GM12865 (cell line): ENCODE measurements at regions not wholly inside any gene's neighbourhood (a gene's known extent, or its start where the extent isn't known, plus 50 kb on each side); places are given as distances from the start of the nearest gene placed in this dataset.

Experiments used
- DNase-seq: peaks from one replicate; pipeline ENCODE4 v3.0.0; 2010; ENCODE audit warnings: low read depth
- H3K4me3 ChIP-seq: 2 replicates; pipeline ENCODE4 v1.5.1; 2011; ENCODE audit warnings: mild to moderate bottlenecking, low read depth, low read length, control low read depth
- TF ChIP-seq, protein P1 (sequence below): IDR thresholded peaks from 2 replicates; pipeline ENCODE4 v1.5.1; 2011; ENCODE audit warnings: low read length, control low read depth, low read depth, inconsistent platforms; ENCODE audit not compliant: insufficient read depth; ENCODE audit errors: missing control alignments

DNA sequence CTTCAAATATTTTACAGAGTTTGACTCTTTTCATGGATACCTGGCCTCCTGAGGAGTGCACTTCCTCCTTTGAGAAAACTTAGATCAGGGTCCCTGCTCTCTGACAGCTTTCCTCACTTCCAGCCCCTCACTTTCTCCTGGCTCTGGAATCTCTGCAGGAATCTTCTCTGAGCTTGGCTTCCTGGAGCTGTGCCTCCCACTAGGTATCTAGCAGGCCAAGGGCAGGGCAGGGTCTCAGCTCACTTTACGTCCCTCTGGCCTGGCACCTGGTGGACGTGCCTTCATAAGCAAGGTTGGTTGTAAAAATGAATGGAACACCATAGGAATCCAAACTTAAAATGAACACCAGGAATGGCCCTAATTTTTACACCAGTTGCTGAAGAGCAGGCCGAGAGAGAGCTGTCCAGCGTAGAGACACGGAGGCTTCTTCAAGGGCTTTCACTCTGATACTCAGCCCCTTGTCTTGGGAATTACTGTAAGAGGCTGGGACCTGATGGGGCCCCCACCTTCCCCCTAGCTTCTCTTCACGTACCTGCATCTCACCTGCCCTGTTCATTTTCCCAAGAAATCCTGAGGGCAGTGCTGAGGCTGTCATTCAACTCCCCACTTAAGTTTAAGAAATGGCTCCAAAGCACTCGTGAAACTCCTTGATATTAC, 426.9 kb upstream of the ID2 start:
- DNase-seq = no peak
- TF ChIP-seq, protein P1, sequence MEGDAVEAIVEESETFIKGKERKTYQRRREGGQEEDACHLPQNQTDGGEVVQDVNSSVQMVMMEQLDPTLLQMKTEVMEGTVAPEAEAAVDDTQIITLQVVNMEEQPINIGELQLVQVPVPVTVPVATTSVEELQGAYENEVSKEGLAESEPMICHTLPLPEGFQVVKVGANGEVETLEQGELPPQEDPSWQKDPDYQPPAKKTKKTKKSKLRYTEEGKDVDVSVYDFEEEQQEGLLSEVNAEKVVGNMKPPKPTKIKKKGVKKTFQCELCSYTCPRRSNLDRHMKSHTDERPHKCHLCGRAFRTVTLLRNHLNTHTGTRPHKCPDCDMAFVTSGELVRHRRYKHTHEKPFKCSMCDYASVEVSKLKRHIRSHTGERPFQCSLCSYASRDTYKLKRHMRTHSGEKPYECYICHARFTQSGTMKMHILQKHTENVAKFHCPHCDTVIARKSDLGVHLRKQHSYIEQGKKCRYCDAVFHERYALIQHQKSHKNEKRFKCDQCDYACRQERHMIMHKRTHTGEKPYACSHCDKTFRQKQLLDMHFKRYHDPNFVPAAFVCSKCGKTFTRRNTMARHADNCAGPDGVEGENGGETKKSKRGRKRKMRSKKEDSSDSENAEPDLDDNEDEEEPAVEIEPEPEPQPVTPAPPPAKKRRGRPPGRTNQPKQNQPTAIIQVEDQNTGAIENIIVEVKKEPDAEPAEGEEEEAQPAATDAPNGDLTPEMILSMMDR = no peak
- H3K4me3 ChIP-seq = no peak overlapping the region

DNA sequence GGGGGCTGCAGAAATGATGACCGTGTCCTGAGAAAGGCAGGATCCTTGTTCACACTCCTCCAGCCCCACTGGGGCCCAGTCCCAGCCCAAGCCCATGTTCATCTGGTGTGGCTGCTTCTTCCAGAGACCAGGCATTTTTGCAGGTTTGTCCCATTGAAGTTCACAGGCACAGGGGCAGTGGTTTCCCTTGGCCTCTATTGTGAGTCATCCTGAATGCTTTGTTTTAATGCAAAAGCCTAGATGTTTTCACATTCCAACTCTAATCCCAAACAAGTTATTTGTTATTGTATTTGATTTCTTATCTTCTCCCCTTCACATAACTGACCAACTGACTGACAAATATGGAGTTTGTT, 426.4 kb upstream of the ID2 start:
- TF ChIP-seq, protein P1 = no peak
- DNase-seq = no peak
- H3K4me3 ChIP-seq = no peak overlapping the region

DNA sequence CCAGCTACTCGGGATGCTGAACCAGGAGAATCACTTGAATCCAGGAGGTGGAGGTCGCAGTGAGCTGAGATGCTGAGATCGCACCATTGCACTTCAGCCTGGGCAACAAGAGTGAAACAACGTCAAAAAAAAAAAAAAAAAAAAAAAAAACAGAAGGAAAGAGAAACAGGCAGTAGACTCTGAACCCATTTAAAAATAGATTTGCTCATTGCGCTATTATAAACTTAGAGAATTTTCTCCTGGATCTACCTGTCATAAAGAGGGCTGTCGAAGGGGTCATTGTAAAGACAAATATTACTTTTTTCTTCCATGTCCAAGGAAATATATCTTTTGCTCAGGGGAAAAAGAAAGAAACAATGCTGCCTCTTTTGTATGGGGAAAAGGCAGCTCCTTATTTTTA, 425.0 kb upstream of the ID2 start:
- H3K4me3 ChIP-seq = no peak overlapping the region
- no peak for DNase-seq
- TF ChIP-seq, protein P1 = no peak

DNA sequence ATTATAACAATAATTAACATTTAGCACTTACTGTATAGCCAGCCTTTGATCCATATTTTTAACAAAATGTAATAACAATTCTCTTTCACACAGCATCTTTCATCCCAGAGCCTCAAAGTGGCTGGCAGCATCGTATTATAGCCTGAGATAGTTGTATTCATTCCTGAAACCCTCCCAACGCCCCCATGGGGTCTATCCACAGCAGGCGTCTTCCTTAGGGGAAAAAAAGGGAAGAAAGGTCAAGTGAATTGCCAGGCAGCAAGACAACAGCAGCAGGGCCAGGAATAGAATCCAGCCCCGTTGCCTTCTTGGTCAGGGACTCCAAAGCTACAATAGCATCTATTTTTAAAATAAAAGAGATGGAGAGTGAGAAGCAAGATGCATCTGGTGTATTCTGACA, 424.4 kb upstream of the ID2 start:
- TF ChIP-seq, protein P1 = no peak
- no peak for DNase-seq
- no peak overlapping the region for H3K4me3 ChIP-seq

DNA sequence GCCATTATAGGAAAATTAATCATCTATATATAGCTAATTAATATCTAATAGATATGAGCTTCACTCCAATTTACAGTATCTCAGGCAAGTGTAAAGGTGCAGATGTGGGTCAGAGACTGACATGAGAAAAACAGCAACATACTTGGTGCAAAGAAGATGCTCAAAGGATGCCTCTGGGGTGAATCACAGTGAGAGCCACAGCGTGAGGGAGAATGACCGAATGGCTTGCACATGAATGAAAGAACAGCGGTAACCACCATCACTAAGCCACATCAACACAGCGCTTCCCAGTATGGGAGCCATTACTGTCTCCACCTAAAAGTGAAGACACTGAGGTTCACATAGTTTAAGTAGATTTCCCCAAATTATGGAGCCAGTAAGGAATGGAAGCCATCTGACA, 423.4 kb upstream of the ID2 start:
- no peak for DNase-seq
- H3K4me3 ChIP-seq = no peak overlapping the region
- TF ChIP-seq, protein P1 = no peak

DNA sequence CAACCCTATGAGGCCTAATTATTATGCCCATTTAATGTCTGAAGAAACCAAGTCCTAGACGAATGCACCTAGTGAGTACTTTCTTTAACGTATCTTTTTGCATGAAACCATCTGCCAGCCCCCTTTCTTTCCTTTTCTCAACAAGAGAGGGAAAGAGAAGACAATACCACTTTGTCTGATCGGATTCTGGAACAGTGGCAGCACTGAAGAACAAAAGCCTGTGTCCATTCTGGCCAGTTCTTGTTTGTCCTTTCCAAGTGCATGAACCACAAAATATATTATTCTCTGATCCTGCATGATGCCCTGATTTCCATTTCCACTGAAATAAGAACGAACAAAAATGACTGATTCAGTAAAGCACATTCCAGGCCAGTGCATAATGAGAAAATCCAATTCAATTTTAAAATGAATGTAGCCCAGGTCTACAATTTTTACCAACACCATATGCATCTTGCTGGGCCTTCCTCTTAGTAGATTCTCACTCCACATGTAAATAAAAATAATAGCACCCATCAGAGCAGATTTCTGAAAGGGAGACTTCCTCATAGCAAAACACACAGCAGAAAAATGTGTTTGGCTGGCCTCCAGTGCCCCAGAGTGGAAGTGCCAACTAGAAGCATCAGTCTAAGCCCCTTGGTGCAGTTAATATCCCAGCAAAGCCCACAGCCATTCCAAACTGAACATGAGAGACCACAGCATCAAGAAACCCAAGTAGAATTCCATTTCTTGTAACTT, 422.6 kb upstream of the ID2 start:
- no peak for DNase-seq
- no peak overlapping the region for H3K4me3 ChIP-seq
- TF ChIP-seq, protein P1 = no peak

DNA sequence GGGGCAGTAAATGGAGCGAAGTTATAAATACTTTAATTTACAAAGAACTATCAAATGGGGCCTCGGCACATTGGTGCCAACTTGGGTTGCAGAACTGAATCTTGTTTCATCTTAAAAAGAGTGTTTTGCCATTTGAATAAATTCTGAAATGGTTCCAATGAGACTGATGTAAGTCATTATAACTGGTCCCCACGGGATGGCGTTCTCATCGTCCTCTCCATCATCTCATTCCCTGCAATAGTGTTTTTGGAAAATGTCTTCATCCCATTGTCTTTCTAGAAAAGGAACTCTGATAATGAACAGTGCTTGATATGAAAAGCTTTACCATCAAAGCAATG, 422.0 kb upstream of the ID2 start:
- no peak overlapping the region for H3K4me3 ChIP-seq
- TF ChIP-seq, protein P1 = no peak
- DNase-seq = no peak
